DND-41 (cell line): ENCODE measurements at regions not wholly inside any gene's neighbourhood (a gene's known extent, or its start where the extent isn't known, plus 50 kb on each side); places are given as distances from the start of the nearest gene placed in this dataset.
A peak's percentile ranks its signal among the peaks of the same experiment; 100 is the strongest.

Experiments used
- ATAC-seq: fragments of 200-7000 bp; cut with Tn5 transposase; 3 replicates; pipeline ENCODE4 v1.9.1; 2021; ENCODE audit warnings: low read depth; ENCODE audit not compliant: insufficient read depth
- DNase-seq: peaks from one replicate; pipeline ENCODE4 v3.0.0-alpha.2; 2020
- H2AFZ ChIP-seq: 2 replicates; pipeline ENCODE4 v1.6.0; 2012; ENCODE audit warnings: low read depth, low read length
- H3K27ac ChIP-seq: 2 replicates; pipeline ENCODE4 v1.5.1; 2012; ENCODE audit warnings: low read length, inconsistent platforms
- H3K27me3 ChIP-seq: fragments of 200-600 bp; sonication (generic); 2 replicates; pipeline ENCODE4 v1.6.0; 2012; ENCODE audit warnings: low read length, mild to moderate bottlenecking, inconsistent platforms; ENCODE audit not compliant: insufficient read depth, poor library complexity
- H3K36me3 ChIP-seq: 2 replicates; pipeline ENCODE4 v1.5.1; 2012; ENCODE audit warnings: low read length, inconsistent platforms; ENCODE audit not compliant: insufficient read depth
- H3K4me1 ChIP-seq: 2 replicates; pipeline ENCODE4 v1.5.1; 2012; ENCODE audit warnings: mild to moderate bottlenecking, low read length; ENCODE audit not compliant: insufficient read depth
- H3K4me2 ChIP-seq: 2 replicates; pipeline ENCODE4 v1.6.0; 2012; ENCODE audit warnings: mild to moderate bottlenecking, moderate library complexity, low read length, inconsistent platforms; ENCODE audit not compliant: insufficient read depth
- H3K4me3 ChIP-seq, 2 experiments: fragments of 200-600 bp in 1 of 2; shearing (Covaris generic) in 1 of 2; 2 replicates each; pipeline ENCODE4 v1.5.1; 2012 to 2016; ENCODE audit warnings: inconsistent platforms in 2 of 2, low read length in 2 of 2, mild to moderate bottlenecking in 2 of 2, low read depth in 1 of 2, moderate library complexity in 1 of 2
- H3K79me2 ChIP-seq: 2 replicates; pipeline ENCODE4 v1.6.0; 2012; ENCODE audit warnings: low read length, inconsistent platforms; ENCODE audit not compliant: insufficient read depth
- H3K9ac ChIP-seq: 2 replicates; pipeline ENCODE4 v1.6.0; 2012; ENCODE audit warnings: low read depth, mild to moderate bottlenecking, inconsistent platforms, low read length, moderate library complexity
- H3K9me3 ChIP-seq: 2 replicates; pipeline ENCODE4 v1.5.1; 2012; ENCODE audit warnings: low read length, moderate library complexity, mild to moderate bottlenecking, inconsistent platforms; ENCODE audit not compliant: insufficient read depth, severe bottlenecking
- H4K20me1 ChIP-seq: 2 replicates; pipeline ENCODE4 v1.6.0; 2012; ENCODE audit warnings: low read length; ENCODE audit not compliant: insufficient read depth
- EZH2 ChIP-seq: IDR thresholded peaks from 3 replicates; pipeline ENCODE4 v1.6.1; 2012; ENCODE audit warnings: borderline replicate concordance, low read depth, mild to moderate bottlenecking, moderate library complexity, low read length, inconsistent platforms; ENCODE audit not compliant: severe bottlenecking
- TF ChIP-seq, protein P1 (sequence below): IDR thresholded peaks from 2 replicates; pipeline ENCODE4 v1.5.1; 2012; ENCODE audit warnings: borderline replicate concordance, low read length, moderate library complexity, mild to moderate bottlenecking; ENCODE audit not compliant: poor library complexity, severe bottlenecking; ENCODE audit errors: extremely low read depth

DNA sequence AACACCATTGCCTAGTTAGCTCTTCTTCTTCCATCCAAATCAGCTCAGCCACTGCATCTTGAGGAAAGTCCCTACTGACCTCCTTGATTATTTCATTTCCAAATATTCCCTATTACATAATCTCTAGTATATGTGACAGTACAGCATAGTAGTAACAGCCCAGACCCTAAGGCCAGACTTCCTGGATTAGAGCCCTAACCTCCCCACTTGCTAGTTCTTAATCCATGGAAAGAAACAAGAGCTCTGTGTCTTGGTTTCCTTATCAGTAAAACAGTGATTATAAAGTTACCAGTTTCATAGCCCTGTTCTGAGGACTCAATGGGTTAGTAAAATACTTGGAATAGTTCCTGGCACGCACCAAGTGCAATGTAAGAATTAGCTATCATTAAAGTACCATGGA is 153.0 kb downstream of the RAP2A start:
- H3K4me1 ChIP-seq: no peaks in the 10 kb centered on the region
- H2AFZ ChIP-seq: no peak overlapping the region
- H3K27me3 ChIP-seq: no peaks in the 10 kb centered on the region
- no peaks in the 10 kb centered on the region for H4K20me1 ChIP-seq
- TF ChIP-seq EZH2: no peak
- TF ChIP-seq, protein P1, sequence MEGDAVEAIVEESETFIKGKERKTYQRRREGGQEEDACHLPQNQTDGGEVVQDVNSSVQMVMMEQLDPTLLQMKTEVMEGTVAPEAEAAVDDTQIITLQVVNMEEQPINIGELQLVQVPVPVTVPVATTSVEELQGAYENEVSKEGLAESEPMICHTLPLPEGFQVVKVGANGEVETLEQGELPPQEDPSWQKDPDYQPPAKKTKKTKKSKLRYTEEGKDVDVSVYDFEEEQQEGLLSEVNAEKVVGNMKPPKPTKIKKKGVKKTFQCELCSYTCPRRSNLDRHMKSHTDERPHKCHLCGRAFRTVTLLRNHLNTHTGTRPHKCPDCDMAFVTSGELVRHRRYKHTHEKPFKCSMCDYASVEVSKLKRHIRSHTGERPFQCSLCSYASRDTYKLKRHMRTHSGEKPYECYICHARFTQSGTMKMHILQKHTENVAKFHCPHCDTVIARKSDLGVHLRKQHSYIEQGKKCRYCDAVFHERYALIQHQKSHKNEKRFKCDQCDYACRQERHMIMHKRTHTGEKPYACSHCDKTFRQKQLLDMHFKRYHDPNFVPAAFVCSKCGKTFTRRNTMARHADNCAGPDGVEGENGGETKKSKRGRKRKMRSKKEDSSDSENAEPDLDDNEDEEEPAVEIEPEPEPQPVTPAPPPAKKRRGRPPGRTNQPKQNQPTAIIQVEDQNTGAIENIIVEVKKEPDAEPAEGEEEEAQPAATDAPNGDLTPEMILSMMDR: no peak
- no peak overlapping the region for H3K4me3 ChIP-seq
- ATAC-seq (no peak), DNase-seq (no peak)
- no peaks in the 10 kb centered on the region for H3K79me2 ChIP-seq
- H3K36me3 ChIP-seq: no peaks in the 10 kb centered on the region
- no peak overlapping the region for H3K9ac ChIP-seq
- no peak overlapping the region for H3K27ac ChIP-seq
- H3K9me3 ChIP-seq: no peaks in the 10 kb centered on the region
- no peak overlapping the region for H3K4me2 ChIP-seq

DNA sequence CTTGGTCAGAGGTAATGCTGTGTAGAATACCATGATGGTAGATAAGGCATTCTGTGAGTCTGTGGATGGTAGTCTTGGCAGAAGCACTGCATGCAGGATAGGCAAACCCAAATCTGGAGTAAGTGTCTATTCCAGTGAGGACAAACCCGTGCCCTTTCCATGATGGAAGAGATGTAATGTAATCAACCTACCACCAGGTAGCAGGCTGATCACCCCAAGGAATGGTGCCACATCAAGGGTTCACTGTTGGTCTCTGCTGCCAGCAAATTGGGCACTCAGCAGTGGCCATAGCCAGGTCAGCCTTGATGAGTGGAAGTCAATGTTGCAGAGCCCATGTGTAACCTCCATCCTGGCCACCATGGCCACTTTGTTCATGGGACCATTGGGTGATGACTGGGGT is 155.0 kb downstream of the RAP2A start:
- H3K9me3 ChIP-seq: no peaks in the 10 kb centered on the region
- ATAC-seq: no peak
- H3K4me1 ChIP-seq: no peaks in the 10 kb centered on the region

DNA sequence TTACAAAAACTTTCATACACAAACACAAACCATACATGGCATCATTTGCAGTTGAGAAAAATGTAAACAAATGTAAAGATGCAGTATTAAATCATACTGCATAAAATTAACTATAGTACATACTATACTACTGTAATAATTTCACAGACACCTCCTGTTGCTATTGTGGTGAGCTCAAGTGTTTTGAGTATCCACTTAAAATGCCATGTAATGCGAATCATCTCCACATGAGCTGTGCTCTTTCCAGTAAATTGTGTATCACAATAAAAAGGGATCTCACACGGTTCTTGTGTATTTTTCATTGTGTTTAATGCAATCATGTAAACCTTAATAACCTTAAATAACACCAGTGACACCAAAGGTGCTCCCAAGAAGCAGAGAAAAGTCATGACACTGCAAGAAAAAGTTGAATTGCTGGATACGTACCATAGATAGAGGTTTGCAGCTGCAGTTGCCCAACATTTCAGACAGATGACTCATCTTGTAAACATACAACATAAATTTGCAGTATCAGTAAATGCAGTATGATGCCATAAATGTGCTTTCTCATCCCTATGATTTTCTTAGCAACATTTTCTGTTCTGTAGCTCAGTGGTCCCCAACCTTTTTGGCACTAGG is 166.6 kb downstream of the RAP2A start:
- Histone ChIP-seq H3K4me3 (no peak overlapping the region), H3K4me2 (no peak overlapping the region), H3K9ac (no peak overlapping the region), H3K36me3 (no peaks in the 10 kb centered on the region), H3K4me1 (no peaks in the 10 kb centered on the region), H3K9me3 (no peaks in the 10 kb centered on the region), H4K20me1 (no peaks in the 10 kb centered on the region), H3K79me2 (no peaks in the 10 kb centered on the region), H2AFZ (no peak overlapping the region), H3K27ac (no peak overlapping the region), H3K27me3 (no peaks in the 10 kb centered on the region)
- no peak for DNase-seq
- TF ChIP-seq, protein P1: no peak
- no peak for TF ChIP-seq EZH2
- no peak for ATAC-seq

More for the DNA sequence above, 155.0 kb downstream of the RAP2A start:
- H3K4me2 ChIP-seq: no peak overlapping the region
- H3K79me2 ChIP-seq: no peaks in the 10 kb centered on the region
- H3K4me3 ChIP-seq: no peak overlapping the region
- H3K27ac ChIP-seq: no peak overlapping the region
- H4K20me1 ChIP-seq: no peaks in the 10 kb centered on the region
- no peaks in the 10 kb centered on the region for H3K27me3 ChIP-seq
- H2AFZ ChIP-seq: no peak overlapping the region
- DNase-seq: no peak
- no peaks in the 10 kb centered on the region for H3K36me3 ChIP-seq
- H3K9ac ChIP-seq: no peak overlapping the region
- no peak for TF ChIP-seq EZH2
- TF ChIP-seq, protein P1: peak; percentile 11

DNA sequence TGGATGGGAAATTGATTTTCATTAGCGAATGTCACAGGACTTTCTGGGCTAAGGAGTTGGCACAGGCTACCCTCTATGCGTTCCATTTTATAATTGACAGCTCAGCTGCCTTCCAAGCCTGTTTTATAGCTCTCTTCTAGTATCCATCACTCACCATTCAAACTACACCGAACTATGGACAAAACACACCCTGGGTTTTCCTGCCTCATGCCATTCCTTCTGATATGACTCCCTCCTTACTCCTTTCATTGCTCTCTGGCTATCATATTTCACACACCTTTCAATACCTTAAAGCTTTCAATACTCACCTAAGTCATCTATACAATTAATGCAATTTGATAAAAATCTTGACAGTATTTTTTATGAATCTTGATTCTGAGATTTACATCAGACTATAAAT is 181.3 kb downstream of the RAP2A start:
- H3K27ac ChIP-seq: no peak overlapping the region
- no peak overlapping the region for H2AFZ ChIP-seq
- no peak overlapping the region for H3K9ac ChIP-seq
- H3K4me1 ChIP-seq: no peaks in the 10 kb centered on the region
- H3K79me2 ChIP-seq: no peaks in the 10 kb centered on the region
- no peak overlapping the region for H3K4me2 ChIP-seq
- H3K9me3 ChIP-seq: no peaks in the 10 kb centered on the region
- H3K36me3 ChIP-seq: no peaks in the 10 kb centered on the region
- no peaks in the 10 kb centered on the region for H3K27me3 ChIP-seq
- ATAC-seq (no peak), DNase-seq (no peak)
- H3K4me3 ChIP-seq: no peak overlapping the region
- TF ChIP-seq EZH2: no peak
- TF ChIP-seq, protein P1: no peak
- no peaks in the 10 kb centered on the region for H4K20me1 ChIP-seq
